ENCODE measurements at regions not wholly inside any gene's neighbourhood (a gene's known extent, or its start where the extent isn't known, plus 50 kb on each side); places are given as distances from the start of the nearest gene placed in this dataset.
"Not testable (repeated sequence)": the region's sequence is repeated elsewhere in the genome, so short reads cannot be mapped to it uniquely, and the experiment has no call there.

DNA sequence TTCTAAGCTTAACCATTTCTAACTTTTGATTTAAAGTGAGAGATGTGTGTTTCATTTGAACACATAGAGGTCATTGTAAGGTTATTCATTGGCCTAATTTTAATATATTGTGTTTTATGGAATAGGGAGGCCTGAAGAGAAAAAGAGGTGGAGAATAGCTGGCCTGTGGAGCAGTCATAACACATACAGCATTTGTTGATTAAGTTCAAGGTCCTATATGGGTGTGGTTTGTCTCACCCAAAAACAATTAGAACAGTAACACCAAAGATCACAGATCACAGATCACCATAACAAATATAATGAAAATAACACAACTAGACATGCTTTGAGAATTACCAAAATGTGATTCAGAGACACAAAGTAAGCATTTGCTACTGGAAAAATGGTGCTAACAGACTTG lies 252.4 kb upstream of the SPOPL start:
- Histone ChIP-seq H3K4me3 (ENCODE audit: insufficient read depth, low read depth, low read length) (no peak overlapping the region), H3K36me3 (ENCODE audit: insufficient read depth, low read length) (no peaks in the 10 kb centered on the region), H3K27ac (ENCODE audit: low read depth, low read length) (no peak overlapping the region), H3K4me1 (ENCODE audit: insufficient read depth, low read length) (peaks cover 4% of the 10 kb centered on the region), H3K27me3 (ENCODE audit: insufficient read depth, low read length) (no peaks in the 10 kb centered on the region), H4K20me1 (ENCODE audit: insufficient read depth, low read length) (no peaks in the 10 kb centered on the region), H3K9ac (ENCODE audit: low read length) (no peak overlapping the region), H3K4me2 (ENCODE audit: low read length) (no peak overlapping the region), H3K9me3 (ENCODE audit: insufficient read depth, low read depth, low read length) (no peaks in the 10 kb centered on the region), H2AFZ (ENCODE audit: low read depth, low read length) (no peak overlapping the region), H3K79me2 (ENCODE audit: insufficient read depth, low read length) (no peaks in the 10 kb centered on the region)
- FAIRE-seq, result no peak
- Mint-ChIP-seq H3K27me3 (ENCODE audit: low read depth, unreplicated experiment) (no peaks in the 10 kb centered on the region), H3K4me3 (ENCODE audit: unreplicated experiment) (no peak overlapping the region), H3K27ac (ENCODE audit: unreplicated experiment) (no peak overlapping the region), H3K9me3 (ENCODE audit: unreplicated experiment) (no peaks in the 10 kb centered on the region), H3K36me3 (ENCODE audit: low read depth, unreplicated experiment) (no peaks in the 10 kb centered on the region), H3K4me1 (ENCODE audit: low read depth, unreplicated experiment) (peaks cover 8% of the 10 kb centered on the region)
- TF ChIP-seq, protein P1, sequence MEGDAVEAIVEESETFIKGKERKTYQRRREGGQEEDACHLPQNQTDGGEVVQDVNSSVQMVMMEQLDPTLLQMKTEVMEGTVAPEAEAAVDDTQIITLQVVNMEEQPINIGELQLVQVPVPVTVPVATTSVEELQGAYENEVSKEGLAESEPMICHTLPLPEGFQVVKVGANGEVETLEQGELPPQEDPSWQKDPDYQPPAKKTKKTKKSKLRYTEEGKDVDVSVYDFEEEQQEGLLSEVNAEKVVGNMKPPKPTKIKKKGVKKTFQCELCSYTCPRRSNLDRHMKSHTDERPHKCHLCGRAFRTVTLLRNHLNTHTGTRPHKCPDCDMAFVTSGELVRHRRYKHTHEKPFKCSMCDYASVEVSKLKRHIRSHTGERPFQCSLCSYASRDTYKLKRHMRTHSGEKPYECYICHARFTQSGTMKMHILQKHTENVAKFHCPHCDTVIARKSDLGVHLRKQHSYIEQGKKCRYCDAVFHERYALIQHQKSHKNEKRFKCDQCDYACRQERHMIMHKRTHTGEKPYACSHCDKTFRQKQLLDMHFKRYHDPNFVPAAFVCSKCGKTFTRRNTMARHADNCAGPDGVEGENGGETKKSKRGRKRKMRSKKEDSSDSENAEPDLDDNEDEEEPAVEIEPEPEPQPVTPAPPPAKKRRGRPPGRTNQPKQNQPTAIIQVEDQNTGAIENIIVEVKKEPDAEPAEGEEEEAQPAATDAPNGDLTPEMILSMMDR (IDR thresholded peaks at IDR 0.05; ENCODE audit: insufficient read depth, low read depth, low read length), result no peak
- TF ChIP-seq EZH2 (IDR thresholded peaks at IDR 0.05; ENCODE audit: insufficient read depth, low read length), result no peak
- DNase-seq (ENCODE audit: low read depth), result no peak

DNA sequence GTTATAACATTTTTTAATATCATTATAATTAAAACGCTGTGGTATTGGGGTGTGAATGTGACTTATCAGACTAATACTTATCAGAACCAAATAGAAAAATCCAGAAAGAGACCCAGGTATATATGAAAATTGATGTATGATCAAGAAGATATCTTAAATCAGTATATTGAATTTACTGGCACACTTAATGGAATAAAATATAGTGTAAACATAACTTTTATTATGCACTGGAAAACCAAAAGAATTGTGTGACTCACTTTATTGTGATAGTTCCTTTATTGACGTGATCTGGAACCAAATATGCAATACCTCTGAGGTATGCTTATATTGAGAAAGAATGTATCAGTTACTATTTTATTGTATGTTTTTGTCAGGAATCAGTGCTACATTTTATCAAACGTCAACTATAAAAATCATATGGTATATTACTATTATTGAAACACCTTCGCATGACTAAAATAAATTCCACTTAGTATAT lies 250.7 kb upstream of the SPOPL start:
- H3K4me3 ChIP-seq (ENCODE audit: insufficient read depth, low read depth, low read length); H3K4me2 ChIP-seq (ENCODE audit: low read length); H3K27me3 ChIP-seq (ENCODE audit: insufficient read depth, low read length); H3K4me1 ChIP-seq (ENCODE audit: insufficient read depth, low read length); H3K27ac ChIP-seq (ENCODE audit: low read depth, low read length); H3K27ac Mint-ChIP-seq (ENCODE audit: unreplicated experiment); H3K79me2 ChIP-seq (ENCODE audit: insufficient read depth, low read length); H3K4me3 Mint-ChIP-seq (ENCODE audit: unreplicated experiment); H3K4me1 Mint-ChIP-seq (ENCODE audit: low read depth, unreplicated experiment); H3K9ac ChIP-seq (ENCODE audit: low read length); H4K20me1 ChIP-seq (ENCODE audit: insufficient read depth, low read length); H3K36me3 ChIP-seq (ENCODE audit: insufficient read depth, low read length); H3K36me3 Mint-ChIP-seq (ENCODE audit: low read depth, unreplicated experiment); H3K9me3 ChIP-seq (ENCODE audit: insufficient read depth, low read depth, low read length); DNase-seq (ENCODE audit: low read depth); H3K9me3 Mint-ChIP-seq (ENCODE audit: unreplicated experiment); H3K27me3 Mint-ChIP-seq (ENCODE audit: low read depth, unreplicated experiment); H2AFZ ChIP-seq (ENCODE audit: low read depth, low read length): not testable (repeated sequence)
- FAIRE-seq, result peak; percentile 64

DNA sequence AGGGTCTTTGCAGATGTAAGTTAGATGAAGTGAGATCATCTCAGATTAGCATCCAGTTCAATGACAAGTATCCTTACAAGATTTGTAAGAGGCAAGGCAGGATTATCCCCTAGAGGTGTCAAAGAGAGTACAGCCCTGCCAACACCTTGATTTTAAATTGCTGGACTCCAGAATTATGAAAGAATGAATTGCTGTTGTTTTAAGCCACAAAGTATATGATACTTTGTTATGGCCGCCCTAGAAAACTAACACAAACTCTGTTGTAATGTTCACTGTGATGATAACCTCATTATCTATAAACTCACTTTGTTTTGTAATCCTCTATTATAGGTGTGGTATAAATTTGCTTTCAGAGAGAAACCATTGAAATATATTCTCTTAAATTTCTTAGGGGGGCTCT lies 249.0 kb upstream of the SPOPL start:
- Histone ChIP-seq H2AFZ (ENCODE audit: low read depth, low read length) (no peak overlapping the region), H3K4me1 (ENCODE audit: insufficient read depth, low read length) (no peaks in the 10 kb centered on the region), H3K27ac (ENCODE audit: low read depth, low read length) (no peak overlapping the region), H3K4me3 (ENCODE audit: insufficient read depth, low read depth, low read length) (no peak overlapping the region), H3K79me2 (ENCODE audit: insufficient read depth, low read length) (no peaks in the 10 kb centered on the region), H3K9me3 (ENCODE audit: insufficient read depth, low read depth, low read length) (no peaks in the 10 kb centered on the region), H4K20me1 (ENCODE audit: insufficient read depth, low read length) (no peaks in the 10 kb centered on the region), H3K36me3 (ENCODE audit: insufficient read depth, low read length) (no peaks in the 10 kb centered on the region), H3K9ac (ENCODE audit: low read length) (no peak overlapping the region), H3K4me2 (ENCODE audit: low read length) (no peak overlapping the region), H3K27me3 (ENCODE audit: insufficient read depth, low read length) (no peaks in the 10 kb centered on the region)
- Mint-ChIP-seq H3K4me3 (ENCODE audit: unreplicated experiment) (no peak overlapping the region), H3K36me3 (ENCODE audit: low read depth, unreplicated experiment) (no peaks in the 10 kb centered on the region), H3K27me3 (ENCODE audit: low read depth, unreplicated experiment) (no peaks in the 10 kb centered on the region), H3K27ac (ENCODE audit: unreplicated experiment) (no peak overlapping the region), H3K4me1 (ENCODE audit: low read depth, unreplicated experiment) (no peaks in the 10 kb centered on the region), H3K9me3 (ENCODE audit: unreplicated experiment) (peaks cover 3% of the 10 kb centered on the region)
- no peak for DNase-seq (ENCODE audit: low read depth)
- no peak for FAIRE-seq
- TF ChIP-seq EZH2 (IDR thresholded peaks at IDR 0.05; ENCODE audit: insufficient read depth, low read length), result no peak

DNA sequence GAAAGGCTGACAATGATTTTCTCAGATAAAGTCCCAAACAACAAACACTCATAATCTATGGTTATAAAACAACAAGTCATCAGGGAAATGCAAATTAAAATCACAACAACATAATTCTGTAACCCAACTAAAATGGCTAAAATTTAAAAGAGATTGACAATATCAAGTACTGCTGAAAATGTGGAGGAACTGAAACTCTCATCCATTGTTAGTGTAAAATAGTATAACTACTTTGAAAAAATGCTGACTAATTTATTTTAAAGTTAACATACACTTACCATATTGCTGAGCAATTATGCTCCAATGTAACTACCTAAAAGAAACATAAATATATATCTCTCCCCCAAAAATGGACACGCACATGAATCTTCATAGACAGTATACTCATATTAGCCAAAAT lies 245.9 kb upstream of the SPOPL start:
- no peaks in the 10 kb centered on the region for H3K79me2 ChIP-seq (ENCODE audit: insufficient read depth, low read length)
- H3K9me3 Mint-ChIP-seq (ENCODE audit: unreplicated experiment), result peaks cover 8% of the 10 kb centered on the region
- H2AFZ ChIP-seq (ENCODE audit: low read depth, low read length), result no peak overlapping the region
- H3K4me2 ChIP-seq (ENCODE audit: low read length), result no peak overlapping the region
- H3K4me1 Mint-ChIP-seq (ENCODE audit: low read depth, unreplicated experiment), result no peaks in the 10 kb centered on the region
- no peak overlapping the region for H3K27ac Mint-ChIP-seq (ENCODE audit: unreplicated experiment)
- H4K20me1 ChIP-seq (ENCODE audit: insufficient read depth, low read length), result no peaks in the 10 kb centered on the region
- no peak overlapping the region for H3K4me3 Mint-ChIP-seq (ENCODE audit: unreplicated experiment)
- no peaks in the 10 kb centered on the region for H3K9me3 ChIP-seq (ENCODE audit: insufficient read depth, low read depth, low read length)
- H3K27me3 Mint-ChIP-seq (ENCODE audit: low read depth, unreplicated experiment), result no peaks in the 10 kb centered on the region
- no peak overlapping the region for H3K9ac ChIP-seq (ENCODE audit: low read length)
- TF ChIP-seq, protein P1 (IDR thresholded peaks at IDR 0.05; ENCODE audit: insufficient read depth, low read depth, low read length), result no peak
- no peak for TF ChIP-seq EZH2 (IDR thresholded peaks at IDR 0.05; ENCODE audit: insufficient read depth, low read length)
- no peaks in the 10 kb centered on the region for H3K36me3 ChIP-seq (ENCODE audit: insufficient read depth, low read length)
- DNase-seq (ENCODE audit: low read depth) (no peak), FAIRE-seq (no peak)
- no peak overlapping the region for H3K27ac ChIP-seq (ENCODE audit: low read depth, low read length)
- H3K36me3 Mint-ChIP-seq (ENCODE audit: low read depth, unreplicated experiment), result no peaks in the 10 kb centered on the region
- H3K4me3 ChIP-seq (ENCODE audit: insufficient read depth, low read depth, low read length), result no peak overlapping the region
- no peaks in the 10 kb centered on the region for H3K27me3 ChIP-seq (ENCODE audit: insufficient read depth, low read length)
- H3K4me1 ChIP-seq (ENCODE audit: insufficient read depth, low read length), result no peaks in the 10 kb centered on the region
